Fibroblast of lung (primary cell): ENCODE measurements at regions not wholly inside any gene's neighbourhood (a gene's known extent, or its start where the extent isn't known, plus 50 kb on each side); places are given as distances from the start of the nearest gene placed in this dataset.

ENCODE experiments used
- CTCF ChIP-seq, 2 donors: IDR thresholded peaks in 1 of 2; conservative IDR thresholded peaks in 1 of 2; 1 replicate in 1 of 2; 2 replicates in 1 of 2; pipeline ENCODE4 v1.5.1; 2011 to 2012; ENCODE audit warnings: low read length in 2 of 2, control low read depth in 1 of 2, inconsistent platforms in 1 of 2, low read depth in 1 of 2, mild to moderate bottlenecking in 1 of 2
- EZH2 ChIP-seq: IDR thresholded peaks from 2 replicates; pipeline ENCODE4 v1.5.1; 2012; ENCODE audit warnings: low read length, control low read depth, mild to moderate bottlenecking; ENCODE audit errors: missing control alignments

GRCh38 chr6:103937389-103937788 lies 922.3 kb downstream of the HACE1 start:
- no peak for TF ChIP-seq CTCF (conservative IDR thresholded peaks at IDR 0.05 in 1 of 2, IDR thresholded peaks at IDR 0.05 in 1 of 2; ENCODE audit: low read depth in 1 of 2, low read length in 2 of 2)
- no peak for TF ChIP-seq EZH2
